Right lobe of liver (tissue), 6 donors: ENCODE measurements at regions not wholly inside any gene's neighbourhood (a gene's known extent, or its start where the extent isn't known, plus 50 kb on each side); places are given as distances from the start of the nearest gene placed in this dataset.
"Not testable (repeated sequence)": the region's sequence is repeated elsewhere in the genome, so short reads cannot be mapped to it uniquely, and the experiment has no call there.

Experiments used
- ATAC-seq, 4 donors: fragments of 200-7000 bp; cut with Tn5 transposase; one replicate each; pipeline ENCODE4 v1.9.1; 2020; ENCODE audit warnings: mild to moderate bottlenecking in 4 of 4, moderate library complexity in 4 of 4
- DNase-seq, 3 donors: peaks; one replicate each; pipeline ENCODE4 v3.0.0-alpha.2; 2020
- H3K27ac ChIP-seq, 3 donors: fragments of 200-600 bp; one replicate each; pipeline ENCODE4 v1.8.0; 2022
- H3K27me3 ChIP-seq, 2 donors: fragments of 200-600 bp; one replicate each; pipeline ENCODE4 v1.8.0; 2022
- H3K36me3 ChIP-seq, 4 donors: fragments of 200-600 bp; sonication (generic) in 1 of 4; one replicate each; pipeline versions ENCODE4 v1.5.1 to v1.8.0; 2017 to 2022; ENCODE audit warnings: control low read depth in 1 of 4
- H3K4me1 ChIP-seq, 4 donors: fragments of 200-600 bp; sonication (generic) in 1 of 4; one replicate each; pipeline versions ENCODE4 v1.5.1 to v1.8.0; 2017 to 2022; ENCODE audit warnings: control low read depth in 1 of 4
- H3K4me3 ChIP-seq, 3 donors: fragments of 200-600 bp; one replicate each; pipeline ENCODE4 v1.8.0; 2022
- H3K9me3 ChIP-seq, 4 donors: fragments of 200-600 bp; sonication (generic) in 1 of 4; one replicate each; pipeline versions ENCODE4 v1.5.1 to v1.8.0; 2017 to 2022; ENCODE audit warnings: control low read depth in 1 of 4
- CTCF ChIP-seq, 4 donors: fragments of 200-600 bp in 3 of 4; fragments of 450-650 bp in 1 of 4; IDR thresholded peaks; one replicate each; pipeline versions ENCODE4 v1.5.1 to v1.8.0; 2016 to 2022; ENCODE audit warnings: antibody characterized with exemption in 4 of 4, mild to moderate bottlenecking in 2 of 4
- POLR2A ChIP-seq: fragments of 450-650 bp; IDR thresholded peaks from one replicate; pipeline ENCODE4 v1.6.1; 2017; ENCODE audit warnings: antibody characterized with exemption, mild to moderate bottlenecking
- WGBS: methylation state at CpG from one replicate; pipeline ENCODE4 v1.1.6; 2018; ENCODE audit warnings: low coverage, low lambda C conversion rate; ENCODE audit not compliant: insufficient coverage; ENCODE audit errors: missing lambda C conversion rate; 5-methylcytosine and 5-hydroxymethylcytosine counted together
- intact Hi-C, 2 donors: fragments of 100-400 bp; cut with DNase I; formaldehyde crosslinking; loops; one replicate each; pipeline versions ENCODE4 v1.11.2 to v1.14.1; 2022
- donor health status: DM: no; HTN: yes; CAD: no.
- donor health status: DM: no; HTN: no; CAD: no.
- donor health status: DM: no; HTN: no; CAD: no.
- donor health status: DM: no; HTN: yes; CAD: no.
- donor health status: DM: no; HTN: yes; CAD: no.

- 85% methylated on average over 3 of the region's 4 CpGs for WGBS
- intact Hi-C loops: loop anchor here in 1 of 2 donors (10.0 kb wide), 1 partner anchor 894 kb away; no protein-coding TSS in a partner anchor
- no peak for TF ChIP-seq POLR2A
- TF ChIP-seq CTCF (IDR thresholded peaks at IDR 0.05): no peak
- Histone ChIP-seq H3K9me3 (no peaks in the 10 kb centered on the region), H3K27ac (no peak overlapping the region), H3K4me3 (no peak overlapping the region), H3K36me3 (no peaks in the 10 kb centered on the region), H3K4me1 (no peaks in the 10 kb centered on the region), H3K27me3 (no peaks in the 10 kb centered on the region)
- DNase-seq (no peak), ATAC-seq (no peak)
These were observed 564.7 kb downstream of the PTPRU start for GRCh38 chr1:29801003-29801402.

- DNase-seq (no peak), ATAC-seq (no peak)
- H3K9me3 ChIP-seq: no peaks in the 10 kb centered on the region
- WGBS: 58% methylated on average over 2 of the region's 6 CpGs
- intact Hi-C loops: loop anchor here in 1 of 2 donors (10.0 kb wide), 1 partner anchor 894 kb away; no protein-coding TSS in a partner anchor
- H3K36me3 ChIP-seq: no peaks in the 10 kb centered on the region
- no peak overlapping the region for H3K4me3 ChIP-seq
- no peaks in the 10 kb centered on the region for H3K27me3 ChIP-seq
- no peak overlapping the region for H3K27ac ChIP-seq
- H3K4me1 ChIP-seq: no peaks in the 10 kb centered on the region
- no peak for TF ChIP-seq CTCF (IDR thresholded peaks at IDR 0.05)
- TF ChIP-seq POLR2A: no peak
These were observed 564.2 kb downstream of the PTPRU start for GRCh38 chr1:29800522-29800956.

DNA sequence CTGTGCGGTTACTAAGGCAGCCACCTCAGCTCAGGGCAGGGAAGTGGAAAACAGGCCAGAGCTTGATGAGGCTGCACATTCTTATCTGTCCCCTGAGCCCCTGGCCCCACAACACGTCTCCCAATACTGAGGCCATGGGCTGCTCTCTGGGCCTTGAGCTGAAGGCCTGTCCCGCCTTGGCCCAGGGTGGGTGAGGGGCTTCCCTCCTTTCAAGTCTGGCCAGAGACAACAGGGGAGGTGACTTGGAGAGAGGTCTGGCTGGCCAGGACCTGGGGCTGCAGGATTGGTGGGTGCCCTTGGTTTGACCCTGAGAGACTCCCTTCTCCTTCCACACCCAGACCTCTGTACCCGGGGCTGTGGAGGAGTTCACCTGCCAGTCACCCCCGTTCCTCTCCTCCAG lies 563.8 kb downstream of the PTPRU start:
- TF ChIP-seq POLR2A: no peak
- no peak for TF ChIP-seq CTCF (IDR thresholded peaks at IDR 0.05)
- Histone ChIP-seq H3K4me1 (no peaks in the 10 kb centered on the region), H3K27ac (no peak overlapping the region), H3K27me3 (no peaks in the 10 kb centered on the region), H3K9me3 (no peaks in the 10 kb centered on the region), H3K36me3 (no peaks in the 10 kb centered on the region), H3K4me3 (no peak overlapping the region)
- intact Hi-C loops: loop anchor here in 1 of 2 donors (10.0 kb wide), 1 partner anchor 895 kb away; no protein-coding TSS in a partner anchor
- DNase-seq (no peak), ATAC-seq (no peak)
- no CpG with 5 or more reads among the region's 5 CpGs for WGBS

- 73% methylated on average over 9 of the region's 13 CpGs for WGBS
- intact Hi-C loops: no loop called here
- no peaks in the 10 kb centered on the region for H3K9me3 ChIP-seq
- H3K4me1 ChIP-seq: no peaks in the 10 kb centered on the region
- no peak overlapping the region for H3K27ac ChIP-seq
- no peaks in the 10 kb centered on the region for H3K36me3 ChIP-seq
- no peak for TF ChIP-seq POLR2A
- no peak for TF ChIP-seq CTCF (IDR thresholded peaks at IDR 0.05)
- ATAC-seq (no peak), DNase-seq (no peak)
- H3K4me3 ChIP-seq: no peak overlapping the region
- no peaks in the 10 kb centered on the region for H3K27me3 ChIP-seq
These were observed 562.6 kb downstream of the PTPRU start for GRCh38 chr1:29798699-29799566.

DNA sequence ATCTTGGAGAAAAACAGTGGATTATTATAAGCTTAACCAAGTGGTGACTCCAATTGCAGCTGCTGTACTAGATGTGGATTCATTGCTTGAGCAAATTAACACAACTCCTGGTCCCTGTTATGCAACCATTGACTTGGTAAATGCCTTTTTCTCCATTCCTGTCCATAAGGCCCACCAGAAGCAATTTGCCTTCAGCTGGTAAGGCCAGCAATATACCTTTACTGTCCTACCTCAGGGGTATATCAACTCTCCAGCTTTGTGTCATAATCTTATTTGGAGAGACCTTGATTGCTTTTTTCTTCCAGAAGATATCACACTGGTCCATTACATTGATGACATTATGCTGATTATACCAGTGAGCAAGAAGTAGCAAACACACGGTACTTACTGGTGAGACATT lies 560.8 kb downstream of the PTPRU start:
- H3K27me3 ChIP-seq, H3K27ac ChIP-seq, intact Hi-C loops, H3K9me3 ChIP-seq, H3K36me3 ChIP-seq, H3K4me1 ChIP-seq, ATAC-seq, H3K4me3 ChIP-seq, DNase-seq: not testable (repeated sequence)
- 92% methylated on average over 1 of the region's 1 CpG for WGBS

DNA sequence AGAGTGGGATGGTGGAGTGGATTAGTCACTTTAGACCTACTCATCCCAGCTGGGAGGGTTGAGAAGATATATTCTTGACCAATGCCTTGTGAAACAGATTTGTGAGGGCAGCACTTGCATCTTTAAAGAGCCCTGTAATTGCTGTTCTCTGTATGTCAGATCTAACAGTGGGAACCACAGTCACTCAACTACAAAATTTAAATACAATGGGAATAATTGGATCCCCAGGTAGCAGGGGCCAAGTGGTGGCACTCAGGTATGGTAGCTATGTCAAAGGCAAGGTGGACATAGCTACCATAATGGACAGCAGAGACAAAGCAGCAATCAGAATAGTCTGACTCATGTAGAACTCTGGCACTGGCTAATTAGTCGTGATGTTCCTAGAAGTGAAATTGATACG lies 559.6 kb downstream of the PTPRU start:
- not testable (repeated sequence) for H3K27me3 ChIP-seq, H3K4me1 ChIP-seq

More for the DNA sequence above, 559.6 kb downstream of the PTPRU start:
- intact Hi-C loops, H3K9me3 ChIP-seq, DNase-seq, H3K36me3 ChIP-seq, ATAC-seq, H3K27ac ChIP-seq, H3K4me3 ChIP-seq: not testable (repeated sequence)
- 71% methylated on average over 2 of the region's 2 CpGs for WGBS
